Renal pelvis (tissue), 1 donor: ENCODE measurements at regions not wholly inside any gene's neighbourhood (a gene's known extent, or its start where the extent isn't known, plus 50 kb on each side); places are given as distances from the start of the nearest gene placed in this dataset.
"Not testable (repeated sequence)": the region's sequence is repeated elsewhere in the genome, so short reads cannot be mapped to it uniquely, and the experiment has no call there.

Source experiments
- DNase-seq: peaks from one replicate; pipeline ENCODE4 v3.0.0-alpha.2; 2013

DNA sequence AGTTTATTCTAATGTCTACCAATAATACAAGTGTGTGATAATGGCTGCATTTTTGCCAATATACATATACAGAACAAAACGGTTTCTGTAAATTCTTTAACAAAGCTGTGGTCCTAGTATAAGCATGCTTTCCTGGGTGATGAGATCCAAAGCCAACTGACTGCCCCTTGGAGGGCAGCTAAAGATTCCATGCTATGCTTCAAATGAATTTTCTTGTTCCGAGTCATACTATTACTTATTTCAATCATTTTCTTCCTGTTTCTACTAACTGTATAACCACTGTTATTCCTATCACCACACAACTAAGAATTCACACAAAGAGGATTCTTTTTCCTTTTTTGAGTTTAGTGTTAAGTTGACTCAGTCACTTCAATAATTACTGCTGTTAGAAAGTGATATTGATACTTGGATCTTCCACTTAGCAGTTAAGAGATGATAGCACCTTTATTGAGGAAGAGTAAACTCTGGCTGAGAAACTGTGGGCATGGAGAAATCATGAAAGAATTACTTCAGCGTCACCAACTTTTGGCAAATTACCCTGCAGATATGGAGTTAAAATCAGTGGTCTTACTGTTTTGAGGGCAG, 197.5 kb downstream of the ARL4A start:
- no peak for DNase-seq

DNA sequence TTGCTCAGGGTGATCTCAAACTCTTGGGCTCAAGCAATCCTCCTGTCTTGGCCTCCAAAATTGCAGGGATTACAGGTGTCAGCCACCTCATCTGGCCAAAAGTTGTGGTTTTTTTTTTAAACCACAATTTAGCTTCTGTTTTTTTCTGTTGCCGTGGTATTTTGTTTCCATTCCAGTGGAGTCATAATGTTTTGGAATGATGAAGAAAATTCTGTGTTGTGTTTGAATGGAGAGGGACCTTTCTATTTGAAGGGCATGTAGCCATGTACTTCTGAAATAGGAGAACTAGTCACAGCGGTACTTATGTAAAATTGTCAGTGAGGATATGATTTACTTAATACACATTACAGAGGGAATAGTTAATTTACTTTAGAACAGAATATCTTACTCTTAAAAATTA, 201.3 kb downstream of the ARL4A start:
- no peak for DNase-seq

GRCh38 chr7:12889391-12889790, 202.0 kb downstream of the ARL4A start:
- no peak for DNase-seq

- DNase-seq: no peak
Observed at GRCh38 chr7:12890586-12890985, 203.2 kb downstream of the ARL4A start.

GRCh38 chr7:12893292-12893691, 205.9 kb downstream of the ARL4A start:
- DNase-seq: no peak

GRCh38 chr7:12895296-12895695, 207.9 kb downstream of the ARL4A start:
- peak; percentile 11 for DNase-seq

GRCh38 chr7:12896316-12896715, 208.9 kb downstream of the ARL4A start:
- no peak for DNase-seq

GRCh38 chr7:12898004-12898403, 210.6 kb downstream of the ARL4A start:
- no peak for DNase-seq

DNA sequence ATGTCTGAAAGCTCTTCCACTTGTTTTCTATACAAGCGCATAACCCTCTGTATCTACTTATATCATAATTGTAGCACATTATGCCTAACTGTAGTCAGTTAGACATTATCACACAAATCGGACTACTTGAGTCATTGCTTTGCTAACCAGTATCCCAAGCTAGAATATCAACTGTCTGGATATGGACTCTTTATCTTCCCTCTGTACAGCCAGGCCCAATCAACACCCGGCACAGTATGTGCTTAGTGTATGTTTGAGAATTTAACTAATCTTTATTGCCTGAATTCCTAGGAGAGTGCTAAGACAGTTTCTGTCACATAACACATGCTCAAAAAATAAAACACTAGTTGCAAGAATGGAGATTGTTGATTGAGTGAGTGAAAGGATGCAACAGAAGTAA, 211.2 kb downstream of the ARL4A start:
- no peak for DNase-seq

- DNase-seq: no peak
Observed at GRCh38 chr7:12905671-12906070, 218.2 kb downstream of the ARL4A start.

- no peak for DNase-seq
Observed at GRCh38 chr7:12907774-12908173, 220.3 kb downstream of the ARL4A start.

GRCh38 chr7:12909483-12909882, 222.1 kb downstream of the ARL4A start:
- no peak for DNase-seq

- no peak for DNase-seq
Observed at GRCh38 chr7:12911053-12911452, 223.6 kb downstream of the ARL4A start.

DNA sequence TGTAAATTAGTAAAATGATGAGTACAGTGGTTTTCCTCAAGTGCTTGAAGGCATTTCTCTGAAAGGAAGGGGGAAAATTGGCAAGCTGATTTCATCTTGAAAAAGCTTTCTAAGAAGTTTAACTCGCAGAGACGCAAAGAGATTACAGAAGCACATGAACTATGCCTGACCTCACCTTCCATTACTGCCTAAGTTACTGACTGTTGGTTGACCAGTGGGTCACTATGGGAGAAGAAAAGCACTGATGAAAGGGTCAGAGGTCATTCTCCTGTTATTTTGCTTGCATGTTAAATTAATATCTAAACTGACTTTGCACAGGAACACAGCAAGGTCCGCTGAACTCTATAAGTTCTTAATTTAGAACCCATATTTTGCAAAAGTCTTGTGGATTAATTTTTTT, 225.6 kb downstream of the ARL4A start:
- no peak for DNase-seq

GRCh38 chr7:12917801-12918200, 230.4 kb downstream of the ARL4A start:
- DNase-seq: no peak

DNA sequence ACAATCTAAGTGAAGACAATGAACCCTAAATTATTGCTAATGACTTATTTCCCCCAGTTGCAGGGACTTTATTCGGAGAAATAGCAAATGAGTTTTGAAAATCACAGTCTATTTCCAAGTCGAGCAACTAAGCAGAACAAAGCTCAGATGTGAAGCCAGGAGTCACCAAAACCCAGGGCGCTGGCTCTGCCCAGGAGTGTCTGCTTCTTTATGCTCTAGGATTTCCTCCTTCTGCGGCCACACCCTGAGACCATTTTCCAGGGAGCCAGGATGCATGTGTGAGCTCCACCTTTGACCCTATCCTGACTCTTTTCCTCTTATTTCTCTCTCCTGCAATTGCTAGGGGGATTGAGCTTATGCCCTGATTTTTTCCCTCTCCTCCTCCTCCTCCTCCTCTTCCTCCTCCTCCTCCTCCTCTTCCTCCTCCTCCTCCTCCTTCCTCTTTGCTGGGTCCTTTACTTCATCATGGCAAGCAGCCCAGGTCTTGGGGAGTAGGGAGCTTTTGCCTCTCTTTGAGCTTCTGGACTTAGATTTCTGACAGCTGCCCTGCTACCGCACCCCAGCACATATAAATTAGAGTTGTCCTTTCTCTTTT, 234.4 kb downstream of the ARL4A start:
- no peak for DNase-seq

DNA sequence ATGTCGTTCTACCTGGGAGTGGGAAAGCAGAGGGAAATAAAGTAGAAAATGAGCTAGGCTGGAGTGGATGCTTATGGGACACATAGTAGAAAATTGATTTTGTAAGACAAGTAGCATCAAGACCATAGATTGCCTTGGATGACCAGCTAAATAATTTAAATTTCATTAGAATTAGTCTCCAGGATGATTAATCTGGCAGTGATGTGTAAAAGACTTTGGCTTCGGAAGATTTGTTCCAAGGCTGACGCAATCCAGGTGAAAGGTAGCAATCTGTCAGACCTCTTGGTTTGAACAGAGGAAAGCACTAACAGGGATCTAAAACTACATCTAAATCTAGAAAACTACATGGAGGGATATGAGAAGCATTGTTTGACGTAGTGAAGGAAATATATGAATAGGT, 236.5 kb downstream of the ARL4A start:
- no peak for DNase-seq

GRCh38 chr7:12926206-12926605, 238.8 kb downstream of the ARL4A start:
- no peak for DNase-seq

DNA sequence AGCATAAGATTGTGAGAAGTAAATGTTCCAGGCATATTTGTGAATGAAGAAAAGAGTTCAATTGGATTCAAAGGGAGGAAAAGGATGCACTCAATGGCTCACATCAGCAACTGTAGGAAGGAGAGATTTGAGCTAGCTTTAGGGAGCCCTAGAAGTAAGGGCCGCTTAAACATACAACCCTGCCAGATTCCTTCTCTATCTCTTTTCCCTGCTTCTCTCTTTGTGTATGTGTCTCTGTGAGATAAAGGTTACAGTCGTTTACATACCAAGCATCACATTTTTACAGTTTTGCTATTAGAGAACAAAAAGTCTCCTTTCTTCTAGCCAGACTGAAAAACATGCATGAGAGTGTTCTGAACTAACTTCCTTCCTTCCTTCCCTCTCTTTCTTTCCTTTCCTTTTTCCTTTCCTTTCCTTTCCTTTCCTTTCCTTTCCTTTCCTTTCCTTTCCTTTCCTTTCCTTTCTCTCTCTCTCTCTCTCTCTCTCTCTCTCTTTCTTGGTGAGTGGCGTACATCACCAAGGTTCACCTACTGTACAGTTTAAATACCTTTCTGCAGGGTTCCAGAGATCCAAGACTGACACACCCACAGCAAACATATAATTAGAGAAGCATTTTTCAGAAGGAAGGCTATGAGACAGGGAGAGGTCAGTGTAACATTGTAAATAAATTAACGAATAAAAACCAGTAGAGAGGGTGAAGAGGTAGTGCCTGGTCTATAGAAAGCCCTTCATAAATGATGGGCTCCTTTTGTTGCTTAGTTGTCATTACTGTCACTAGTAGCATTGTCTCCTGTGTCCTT, 240.4 kb downstream of the ARL4A start:
- DNase-seq: no peak

DNA sequence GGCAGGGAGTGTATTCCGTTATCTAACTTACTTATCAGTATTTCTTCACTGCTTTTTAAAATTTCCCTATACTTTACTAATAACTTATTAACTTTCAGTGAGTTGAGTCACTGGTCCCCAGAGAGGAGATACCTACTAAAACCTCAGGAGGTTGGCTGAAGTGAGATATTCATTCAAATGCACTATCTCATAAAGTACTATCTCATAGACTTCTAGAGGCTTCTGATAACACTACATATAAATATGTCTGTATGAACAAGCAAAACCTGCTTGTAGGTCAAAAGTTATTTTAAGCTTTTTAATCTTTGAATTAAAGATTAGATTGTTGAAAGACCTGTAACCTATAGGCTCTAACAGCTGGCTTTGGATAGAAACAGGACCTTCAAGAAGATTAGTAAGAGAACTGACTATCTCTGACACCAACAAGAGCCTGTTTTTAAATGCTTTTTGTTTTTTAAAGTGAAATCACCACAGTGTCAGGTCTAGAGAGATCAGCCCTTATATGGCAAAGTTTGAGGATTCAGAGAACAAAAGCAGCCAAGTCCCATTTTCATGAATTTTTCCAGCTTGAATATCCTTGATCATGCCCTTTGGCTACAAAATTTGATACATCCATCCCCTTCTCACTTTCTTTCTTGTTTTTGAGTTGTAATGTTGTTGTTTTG, 242.2 kb downstream of the ARL4A start:
- no peak for DNase-seq

DNA sequence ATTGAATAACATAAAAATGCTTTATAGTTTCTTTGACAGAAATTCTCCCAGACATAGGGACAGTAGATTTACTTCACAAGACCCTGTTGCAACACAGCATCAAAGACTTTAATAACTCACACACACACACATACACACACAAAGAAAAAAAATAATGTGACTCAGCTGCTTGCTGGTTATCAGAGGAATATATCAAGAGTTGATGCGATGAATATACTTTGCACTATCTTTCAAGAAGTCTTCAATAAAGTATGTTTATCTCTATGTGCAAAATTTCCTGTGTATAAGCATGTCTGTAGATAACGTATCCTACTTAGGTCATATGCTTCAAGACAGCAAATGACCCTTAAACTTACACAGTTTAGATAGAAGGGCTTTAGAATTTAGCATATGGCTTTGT, 243.1 kb downstream of the ARL4A start:
- no peak for DNase-seq

- DNase-seq: not testable (repeated sequence)
Observed at GRCh38 chr7:12931465-12931864, 244.0 kb downstream of the ARL4A start.

DNA sequence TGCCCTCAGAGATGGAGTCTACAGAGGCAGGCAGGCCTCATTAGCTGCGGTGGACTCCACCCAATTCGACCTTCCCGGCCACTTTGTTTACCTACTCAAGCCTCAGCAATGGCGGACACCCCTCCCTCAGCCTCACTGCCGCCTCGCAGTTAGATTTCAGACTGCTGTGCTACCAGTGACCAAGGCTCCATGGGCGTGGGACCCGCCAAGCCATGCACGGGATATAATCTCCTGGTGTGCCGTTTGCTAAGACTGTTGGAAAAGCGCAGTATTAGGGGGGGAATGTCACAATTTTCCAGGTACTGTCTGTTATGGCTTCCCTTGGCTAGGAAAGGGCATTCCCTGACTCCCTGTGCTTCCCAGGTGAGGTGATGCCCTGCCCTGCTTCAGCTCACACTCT, 252.3 kb downstream of the ARL4A start:
- no peak for DNase-seq
